ENCODE measurements at regions not wholly inside any gene's neighbourhood (a gene's known extent, or its start where the extent isn't known, plus 50 kb on each side); places are given as distances from the start of the nearest gene placed in this dataset.

GRCh38 chr2:18831916-18832510, 242.6 kb upstream of the NT5C1B start:
- Histone ChIP-seq H3K79me2 (ENCODE audit: control insufficient read depth, low read length) (no peaks in the 10 kb centered on the region), H3K27ac (ENCODE audit: low read depth, low read length) (no peak overlapping the region), H3K4me3 (ENCODE audit: low read length) (no peak overlapping the region), H3F3A (ENCODE audit: control insufficient read depth, insufficient read depth) (no peaks in the 10 kb centered on the region), H3K27me3 (ENCODE audit: control insufficient read depth, low read length) (no peaks in the 10 kb centered on the region), H3K4me1 (ENCODE audit: control insufficient read depth, low read length) (no peaks in the 10 kb centered on the region), H3K9me3 (ENCODE audit: control insufficient read depth, insufficient read depth, low read length) (no peaks in the 10 kb centered on the region), H4K20me1 (ENCODE audit: control insufficient read depth, insufficient read depth, low read depth, low read length) (no peaks in the 10 kb centered on the region), H3K36me3 (ENCODE audit: control insufficient read depth, low read length) (no peaks in the 10 kb centered on the region), H3K9me2 (replicated peaks; ENCODE audit: control insufficient read depth, low read length) (no peaks in the 10 kb centered on the region), H3K4me2 (ENCODE audit: low read length) (no peak overlapping the region)
- TF ChIP-seq EZH2phosphoT487 (IDR thresholded peaks at IDR 0.05; ENCODE audit: borderline replicate concordance, low read length): no peak
- no peak for TF ChIP-seq CTCF (IDR thresholded peaks at IDR 0.05; ENCODE audit: low read depth, low read length, poor library complexity, severe bottlenecking)

GRCh38 chr2:18830962-18831361, 241.6 kb upstream of the NT5C1B start:
- Histone ChIP-seq H3F3A (ENCODE audit: control insufficient read depth, insufficient read depth) (no peaks in the 10 kb centered on the region), H3K27me3 (ENCODE audit: control insufficient read depth, low read length) (no peaks in the 10 kb centered on the region), H3K27ac (ENCODE audit: low read depth, low read length) (no peak overlapping the region), H3K9me2 (replicated peaks; ENCODE audit: control insufficient read depth, low read length) (no peaks in the 10 kb centered on the region), H3K36me3 (ENCODE audit: control insufficient read depth, low read length) (no peaks in the 10 kb centered on the region), H4K20me1 (ENCODE audit: control insufficient read depth, insufficient read depth, low read depth, low read length) (no peaks in the 10 kb centered on the region), H3K79me2 (ENCODE audit: control insufficient read depth, low read length) (no peaks in the 10 kb centered on the region), H3K4me1 (ENCODE audit: control insufficient read depth, low read length) (no peaks in the 10 kb centered on the region), H3K9me3 (ENCODE audit: control insufficient read depth, insufficient read depth, low read length) (no peaks in the 10 kb centered on the region), H3K4me3 (ENCODE audit: low read length) (no peak overlapping the region), H3K4me2 (ENCODE audit: low read length) (no peak overlapping the region)
- TF ChIP-seq EZH2phosphoT487 (IDR thresholded peaks at IDR 0.05; ENCODE audit: borderline replicate concordance, low read length): no peak
- no peak for TF ChIP-seq CTCF (IDR thresholded peaks at IDR 0.05; ENCODE audit: low read depth, low read length, poor library complexity, severe bottlenecking)

GRCh38 chr2:18829976-18830375, 240.6 kb upstream of the NT5C1B start:
- TF ChIP-seq EZH2phosphoT487 (IDR thresholded peaks at IDR 0.05; ENCODE audit: borderline replicate concordance, low read length) (no peak), CTCF (IDR thresholded peaks at IDR 0.05; ENCODE audit: low read depth, low read length, poor library complexity, severe bottlenecking) (no peak)
- Histone ChIP-seq H3K27me3 (ENCODE audit: control insufficient read depth, low read length) (no peaks in the 10 kb centered on the region), H4K20me1 (ENCODE audit: control insufficient read depth, insufficient read depth, low read depth, low read length) (no peaks in the 10 kb centered on the region), H3K9me3 (ENCODE audit: control insufficient read depth, insufficient read depth, low read length) (no peaks in the 10 kb centered on the region), H3K4me3 (ENCODE audit: low read length) (no peak overlapping the region), H3F3A (ENCODE audit: control insufficient read depth, insufficient read depth) (no peaks in the 10 kb centered on the region), H3K79me2 (ENCODE audit: control insufficient read depth, low read length) (no peaks in the 10 kb centered on the region), H3K36me3 (ENCODE audit: control insufficient read depth, low read length) (no peaks in the 10 kb centered on the region), H3K4me1 (ENCODE audit: control insufficient read depth, low read length) (no peaks in the 10 kb centered on the region), H3K4me2 (ENCODE audit: low read length) (no peak overlapping the region), H3K9me2 (replicated peaks; ENCODE audit: control insufficient read depth, low read length) (no peaks in the 10 kb centered on the region), H3K27ac (ENCODE audit: low read depth, low read length) (no peak overlapping the region)

Measured in DOHH2 (cell line).